Dermis microvascular lymphatic vessel endothelial cell (primary cell): ENCODE measurements at regions not wholly inside any gene's neighbourhood (a gene's known extent, or its start where the extent isn't known, plus 50 kb on each side); places are given as distances from the start of the nearest gene placed in this dataset.

Experiments
- DNase-seq, 2 donors: peaks; one replicate each; pipeline versions ENCODE4 v3.0.0 to v3.0.0-alpha.2; 2010; ENCODE audit warnings: low read depth in 2 of 2

- no peak for DNase-seq
Observed at GRCh38 chr4:38590046-38590445, 74.0 kb upstream of the KLF3 start.

GRCh38 chr4:38591617-38592337, 72.2 kb upstream of the KLF3 start:
- no peak for DNase-seq

- DNase-seq: no peak
Observed at GRCh38 chr4:38598489-38598888, 65.5 kb upstream of the KLF3 start.

- no peak for DNase-seq
Observed at GRCh38 chr4:38600575-38600974, 63.4 kb upstream of the KLF3 start.

GRCh38 chr4:38601244-38601915, 62.6 kb upstream of the KLF3 start:
- peak; percentile 48 to 62 for DNase-seq

- no peak for DNase-seq
Observed at GRCh38 chr4:38601916-38602291, 62.1 kb upstream of the KLF3 start.

- no peak for DNase-seq
Observed at GRCh38 chr4:38603652-38604051, 60.3 kb upstream of the KLF3 start.

GRCh38 chr4:38605181-38605752, 58.7 kb upstream of the KLF3 start:
- no peak for DNase-seq

- no peak for DNase-seq
Observed at GRCh38 chr4:38605753-38606586, 58.0 kb upstream of the KLF3 start.

- no peak for DNase-seq
Observed at GRCh38 chr4:38606587-38606905, 57.5 kb upstream of the KLF3 start.

- DNase-seq: peak in 1 of 2 donors; percentile 35
Observed at GRCh38 chr4:38609614-38610013, 54.4 kb upstream of the KLF3 start.

- no peak for DNase-seq
Observed at GRCh38 chr4:38610521-38610920, 53.5 kb upstream of the KLF3 start.

- no peak for DNase-seq
Observed at GRCh38 chr4:38610966-38611431, 53.0 kb upstream of the KLF3 start.

GRCh38 chr4:38611676-38612075, 52.3 kb upstream of the KLF3 start:
- no peak for DNase-seq

- DNase-seq: peak in 1 of 2 donors; percentile 50
Observed at GRCh38 chr4:38612646-38613414, 51.2 kb upstream of the KLF3 start.
